SK-N-SH (cell line): ENCODE measurements at regions not wholly inside any gene's neighbourhood (a gene's known extent, or its start where the extent isn't known, plus 50 kb on each side); places are given as distances from the start of the nearest gene placed in this dataset.
"Not testable (repeated sequence)": the region's sequence is repeated elsewhere in the genome, so short reads cannot be mapped to it uniquely, and the experiment has no call there.

Experiments used
- CTCF ChIA-PET: fragments of 300-600, 350-600 bp; formaldehyde crosslinking; extraction: SDS; loops from one replicate; lab custom pipeline; 2021; lab: Yijun Ruan, JAX
- POLR2A ChIA-PET: fragments of 350-600 bp; sonication (Branson Sonifier 250); formaldehyde crosslinking; extraction: SDS; loops from one replicate; lab custom pipeline; 2020; ENCODE audit warnings: antibody characterized with exemption, inconsistent platforms; lab: Yijun Ruan, JAX
- DNase-seq: peaks from one replicate; pipeline ENCODE4 v3.0.0; 2012
- H2AFZ ChIP-seq: fragments of 200-600 bp; sonication (generic); 2 replicates; pipeline ENCODE4 v1.8.1; 2016; ENCODE audit warnings: antibody characterized with exemption, mild to moderate bottlenecking, low read depth
- H3F3A ChIP-seq: fragments of 200-600 bp; sonication (generic); replicated peaks from 2 replicates; pipeline ENCODE3; 2016; ENCODE audit warnings: antibody characterized with exemption, mild to moderate bottlenecking; ENCODE audit not compliant: insufficient read depth
- H3K27ac ChIP-seq, 2 experiments: fragments of 200-500 bp in 1 of 2; fragments of 200-600 bp in 1 of 2; sonication (Bioruptor generic) in 1 of 2; sonication (generic), shearing (Covaris generic) in 1 of 2; 2 replicates each; pipeline versions ENCODE4 v1.5.1 to v1.6.1; 2014 to 2016; ENCODE audit warnings: low read depth in 2 of 2, inconsistent platforms in 1 of 2, low read length in 1 of 2, mild to moderate bottlenecking in 1 of 2, mixed read lengths in 1 of 2
- H3K27me3 ChIP-seq: fragments of 200-600 bp; sonication (generic), shearing (Covaris generic); 2 replicates; pipeline ENCODE4 v1.6.1; 2016; ENCODE audit warnings: mixed run types; ENCODE audit not compliant: insufficient read depth
- H3K36me3 ChIP-seq, 2 experiments: fragments of 200-500 bp in 1 of 2; fragments of 200-600 bp in 1 of 2; sonication (Bioruptor generic) in 1 of 2; sonication (generic) in 1 of 2; replicated peaks in 1 of 2; 2 replicates each; pipeline versions ENCODE3 to v1.5.1; 2014 to 2016; ENCODE audit warnings: low read length in 1 of 2, mild to moderate bottlenecking in 1 of 2; ENCODE audit not compliant: insufficient read depth in 2 of 2, control insufficient read depth in 1 of 2
- H3K4me1 ChIP-seq, 2 experiments: fragments of 200-500 bp in 1 of 2; fragments of 200-600 bp in 1 of 2; sonication (Bioruptor generic) in 1 of 2; sonication (generic), shearing (Covaris generic) in 1 of 2; 2 replicates each; pipeline versions ENCODE4 v1.5.1 to v1.6.1; 2014 to 2016; ENCODE audit warnings: low read depth in 1 of 2, low read length in 1 of 2, mixed run types in 1 of 2; ENCODE audit not compliant: insufficient read depth in 2 of 2, control insufficient read depth in 1 of 2
- H3K4me2 ChIP-seq: fragments of 200-600 bp; sonication (generic), shearing (Covaris generic); 2 replicates; pipeline ENCODE4 v1.6.1; 2017; ENCODE audit warnings: mixed run types
- H3K4me3 ChIP-seq, 2 experiments: fragments of 200-500 bp in 1 of 2; fragments of 200-600 bp in 1 of 2; sonication (Bioruptor generic) in 1 of 2; sonication (generic), shearing (Covaris generic) in 1 of 2; 2 replicates each; pipeline versions ENCODE4 v1.5.1 to v1.8.1; 2014 to 2016; ENCODE audit warnings: low read depth in 2 of 2, inconsistent platforms in 1 of 2, low read length in 1 of 2, mild to moderate bottlenecking in 1 of 2, mixed read lengths in 1 of 2, moderate library complexity in 1 of 2
- H3K79me2 ChIP-seq: fragments of 200-600 bp; sonication (generic); 2 replicates; pipeline ENCODE4 v1.8.1; 2017; ENCODE audit warnings: mild to moderate bottlenecking; ENCODE audit not compliant: insufficient read depth
- H3K9ac ChIP-seq: fragments of 200-600 bp; sonication (generic); 2 replicates; pipeline ENCODE4 v1.6.1; 2017; ENCODE audit warnings: mixed run types
- H3K9me2 ChIP-seq: fragments of 200-600 bp; sonication (generic); 2 replicates; pipeline ENCODE4 v1.6.1; 2017; ENCODE audit warnings: mixed run types
- H3K9me3 ChIP-seq: fragments of 200-600 bp; sonication (generic); 2 replicates; pipeline ENCODE4 v1.6.1; 2017; ENCODE audit warnings: mixed run types, mild to moderate bottlenecking, moderate library complexity
- H4K20me1 ChIP-seq: fragments of 200-600 bp; sonication (generic); 2 replicates; pipeline ENCODE4 v1.6.1; 2017; ENCODE audit warnings: mild to moderate bottlenecking, mixed run types; ENCODE audit not compliant: insufficient read depth
- CTCF ChIP-seq: fragments of 200-600 bp; sonication (generic); IDR thresholded peaks from 2 replicates; pipeline ENCODE4 v1.6.1; 2017; ENCODE audit warnings: antibody characterized with exemption, mild to moderate bottlenecking, moderate library complexity
- EZH2phosphoT487 ChIP-seq: fragments of 200-600 bp; sonication (generic); IDR thresholded peaks from 2 replicates; pipeline ENCODE4 v1.6.1; 2017; ENCODE audit warnings: low read depth, mixed run types, mild to moderate bottlenecking, antibody characterized with exemption, moderate library complexity, borderline replicate concordance
- POLR2AphosphoS5 ChIP-seq: IDR thresholded peaks from 2 replicates; pipeline ENCODE4 v1.6.1; 2012; ENCODE audit warnings: low read depth, low read length
- RAD21 ChIP-seq: IDR thresholded peaks from 2 replicates; pipeline ENCODE4 v1.6.1; 2012; ENCODE audit warnings: mild to moderate bottlenecking, low read length
- SMC3 ChIP-seq: IDR thresholded peaks from 2 replicates; pipeline ENCODE4 v1.6.1; 2012; ENCODE audit warnings: low read depth, low read length, improper control_type of control experiment
- TAF1 ChIP-seq: IDR thresholded peaks from 2 replicates; pipeline ENCODE4 v1.6.1; 2012; ENCODE audit warnings: low read depth, mild to moderate bottlenecking, low read length, moderate library complexity, borderline replicate concordance
- TCF12 ChIP-seq: IDR thresholded peaks from 2 replicates; pipeline ENCODE4 v1.4.0; 2012
- YY1 ChIP-seq: IDR thresholded peaks from 2 replicates; pipeline ENCODE4 v1.4.0; 2012; ENCODE audit warnings: low read depth, mild to moderate bottlenecking
- WGBS: methylation state at CpG from one replicate; pipeline ENCODE4 v1.1.6; 2017; ENCODE audit warnings: low lambda C conversion rate; 5-methylcytosine and 5-hydroxymethylcytosine counted together

- POLR2A ChIA-PET, CTCF ChIA-PET: not testable (repeated sequence)
Measured at GRCh38 chr14:85829601-85830000, 299.7 kb downstream of the FLRT2 start.

GRCh38 chr14:85824526-85824925, 294.6 kb downstream of the FLRT2 start:
- H3K27me3 ChIP-seq = no peaks in the 10 kb centered on the region; the same call in 1 of the 2 replicates
- no peak overlapping the region for H2AFZ ChIP-seq
- no peak overlapping the region for H3K4me3 ChIP-seq
- no peak overlapping the region for H3K27ac ChIP-seq
- no peaks in the 10 kb centered on the region for H4K20me1 ChIP-seq
- no peak overlapping the region for H3K4me2 ChIP-seq
- no peaks in the 10 kb centered on the region for H3K9me3 ChIP-seq
- no peaks in the 10 kb centered on the region for H3K79me2 ChIP-seq
- H3K4me1 ChIP-seq = no peaks in the 10 kb centered on the region
- POLR2A ChIA-PET = no interaction called here
- H3K9ac ChIP-seq = no peak overlapping the region
- CTCF ChIA-PET = interaction anchor here (1.0 to 1.2 kb wide), 3 partner anchors 32 to 204 kb away, joined by 3 read pairs; no protein-coding TSS in a partner anchor
- 4% methylated on average over 1 of the region's 1 CpG for WGBS
- no peaks in the 10 kb centered on the region for H3F3A ChIP-seq
- TF ChIP-seq RAD21 = no peak
- no peak for TF ChIP-seq YY1
- TF ChIP-seq TCF12 = no peak
- TF ChIP-seq TAF1 = no peak
- no peak for TF ChIP-seq EZH2phosphoT487
- H3K9me2 ChIP-seq = no peaks in the 10 kb centered on the region
- no peak for DNase-seq
- no peaks in the 10 kb centered on the region for H3K36me3 ChIP-seq

More at GRCh38 chr14:85829601-85830000, 299.7 kb downstream of the FLRT2 start:
- not testable (repeated sequence) for H3F3A ChIP-seq, H3K9me2 ChIP-seq, H4K20me1 ChIP-seq, DNase-seq, H3K27me3 ChIP-seq, H3K4me1 ChIP-seq, H3K79me2 ChIP-seq, H2AFZ ChIP-seq, H3K27ac ChIP-seq, H3K4me2 ChIP-seq, H3K9ac ChIP-seq, H3K9me3 ChIP-seq, H3K36me3 ChIP-seq, H3K4me3 ChIP-seq
- 33% methylated on average over 4 of the region's 25 CpGs for WGBS

- Histone ChIP-seq H3K79me2 (no peaks in the 10 kb centered on the region), H3K9me2 (no peaks in the 10 kb centered on the region), H3K4me2 (no peak overlapping the region), H3F3A (no peaks in the 10 kb centered on the region), H3K4me3 (no peak overlapping the region), H3K27ac (no peak overlapping the region), H3K27me3 (no peaks in the 10 kb centered on the region; the same call in 1 of the 2 replicates), H2AFZ (no peak overlapping the region), H3K9me3 (no peaks in the 10 kb centered on the region), H3K4me1 (no peaks in the 10 kb centered on the region), H3K9ac (no peak overlapping the region), H3K36me3 (no peaks in the 10 kb centered on the region), H4K20me1 (no peaks in the 10 kb centered on the region)
- ChIA-PET CTCF (no interaction called here), POLR2A (no interaction called here)
- TF ChIP-seq POLR2AphosphoS5 (no peak), CTCF (no peak), SMC3 (no peak)
- WGBS = 3% methylated on average over 3 of the region's 3 CpGs
- DNase-seq = no peak
Measured at GRCh38 chr14:85822236-85822635, 292.3 kb downstream of the FLRT2 start.
